HUES6 (cell line): ENCODE measurements at regions not wholly inside any gene's neighbourhood (a gene's known extent, or its start where the extent isn't known, plus 50 kb on each side); places are given as distances from the start of the nearest gene placed in this dataset.
"Not testable (repeated sequence)": the region's sequence is repeated elsewhere in the genome, so short reads cannot be mapped to it uniquely, and the experiment has no call there.

Experiments
- H3K27ac ChIP-seq: 2 replicates; pipeline ENCODE4 v1.7.0; 2013; ENCODE audit warnings: low read depth, mild to moderate bottlenecking, low read length, inconsistent platforms
- H3K27me3 ChIP-seq: 2 replicates; pipeline ENCODE4 v1.6.1; 2013; ENCODE audit warnings: low read length; ENCODE audit not compliant: control insufficient read depth, insufficient read depth
- H3K36me3 ChIP-seq: 2 replicates; pipeline ENCODE4 v1.6.1; 2013; ENCODE audit warnings: low read length; ENCODE audit not compliant: control insufficient read depth, insufficient read depth
- H3K4me1 ChIP-seq: 2 replicates; pipeline ENCODE4 v1.6.1; 2013; ENCODE audit warnings: low read length; ENCODE audit not compliant: control insufficient read depth, insufficient read depth
- H3K4me3 ChIP-seq: 2 replicates; pipeline ENCODE4 v1.5.1; 2013; ENCODE audit warnings: low read depth, low read length
- H3K9ac ChIP-seq: one replicate; pipeline ENCODE4 v1.6.1; 2013; ENCODE audit warnings: mild to moderate bottlenecking, low read length
- H3K9me3 ChIP-seq: 2 replicates; pipeline ENCODE4 v1.6.1; 2013; ENCODE audit warnings: low read depth, low read length; ENCODE audit not compliant: control insufficient read depth, insufficient read depth

DNA sequence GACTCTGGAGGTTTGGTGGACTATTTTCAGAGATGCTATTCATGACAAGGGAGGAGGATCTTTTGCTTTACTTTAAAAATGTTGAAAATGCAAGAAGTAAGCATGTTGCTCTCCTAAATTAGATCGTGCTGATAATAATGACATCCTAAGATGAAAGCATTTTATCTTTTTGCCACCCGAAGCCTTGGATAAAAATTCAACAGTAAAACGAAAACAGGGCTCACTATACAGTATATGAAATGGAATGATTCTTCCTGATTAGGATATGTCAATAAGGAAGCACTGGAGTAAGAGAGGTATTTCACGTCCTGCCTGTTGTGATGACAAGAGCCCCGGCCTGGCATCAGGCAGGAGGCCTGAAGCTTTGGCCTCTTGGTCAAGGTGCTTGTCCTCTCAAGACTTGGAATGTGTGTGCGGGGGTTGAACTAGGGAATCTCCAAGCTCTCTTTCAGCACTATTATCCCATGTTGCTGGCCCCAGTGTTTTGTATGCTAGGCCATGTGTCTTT, 306.0 kb downstream of the MTX2 start:
- H3K27me3 ChIP-seq, result no peaks in the 10 kb centered on the region
- no peak overlapping the region for H3K9ac ChIP-seq
- no peak overlapping the region for H3K27ac ChIP-seq

DNA sequence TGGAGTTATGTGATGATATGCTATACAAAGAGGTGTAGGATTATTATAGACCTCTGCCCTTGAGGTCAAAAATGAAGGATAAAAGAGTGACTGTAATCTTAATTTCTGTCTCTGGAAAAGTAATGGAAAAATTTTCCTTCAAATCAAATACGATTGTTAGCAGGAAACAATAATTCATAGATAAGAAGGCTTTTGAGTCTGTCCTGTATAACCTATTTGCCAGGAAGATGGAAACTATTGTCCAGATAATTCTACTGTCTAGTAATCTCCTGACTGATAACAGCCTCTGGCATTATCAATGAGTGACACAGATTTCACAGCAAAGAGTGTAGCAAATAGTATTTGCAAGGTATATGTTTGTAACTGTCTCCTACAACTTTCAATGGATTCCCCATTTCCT, 307.8 kb downstream of the MTX2 start:
- Histone ChIP-seq H3K36me3 (no peaks in the 10 kb centered on the region), H3K9ac (no peak overlapping the region), H3K9me3 (no peaks in the 10 kb centered on the region), H3K4me3 (no peak overlapping the region), H3K4me1 (no peaks in the 10 kb centered on the region; the same call in 1 of the 2 replicates), H3K27me3 (no peaks in the 10 kb centered on the region), H3K27ac (no peak overlapping the region)

More for the DNA sequence above, 306.0 kb downstream of the MTX2 start:
- no peaks in the 10 kb centered on the region for H3K9me3 ChIP-seq
- no peak overlapping the region for H3K4me3 ChIP-seq
- no peaks in the 10 kb centered on the region for H3K4me1 ChIP-seq
- no peaks in the 10 kb centered on the region for H3K36me3 ChIP-seq

DNA sequence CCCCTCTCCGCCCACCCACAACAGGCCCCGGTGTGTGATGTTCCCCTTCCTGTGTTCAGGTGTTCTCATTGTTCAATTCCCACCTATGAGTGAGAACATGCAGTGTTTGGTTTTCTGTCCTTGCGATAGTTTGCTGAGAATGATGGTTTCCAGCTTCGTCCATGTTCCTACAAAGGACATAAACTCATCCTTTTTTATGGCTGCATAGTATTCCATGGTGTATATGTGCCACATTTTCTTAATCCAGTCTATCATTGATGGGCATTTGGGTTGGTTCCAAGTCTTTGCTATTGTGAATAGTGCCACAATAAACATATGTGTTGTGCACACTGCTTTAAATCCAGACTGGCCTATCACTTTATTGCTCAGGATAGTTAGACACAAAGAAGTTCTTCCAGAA, 309.1 kb downstream of the MTX2 start:
- not testable (repeated sequence) for H3K4me1 ChIP-seq, H3K9ac ChIP-seq, H3K36me3 ChIP-seq, H3K4me3 ChIP-seq, H3K27me3 ChIP-seq, H3K9me3 ChIP-seq, H3K27ac ChIP-seq

DNA sequence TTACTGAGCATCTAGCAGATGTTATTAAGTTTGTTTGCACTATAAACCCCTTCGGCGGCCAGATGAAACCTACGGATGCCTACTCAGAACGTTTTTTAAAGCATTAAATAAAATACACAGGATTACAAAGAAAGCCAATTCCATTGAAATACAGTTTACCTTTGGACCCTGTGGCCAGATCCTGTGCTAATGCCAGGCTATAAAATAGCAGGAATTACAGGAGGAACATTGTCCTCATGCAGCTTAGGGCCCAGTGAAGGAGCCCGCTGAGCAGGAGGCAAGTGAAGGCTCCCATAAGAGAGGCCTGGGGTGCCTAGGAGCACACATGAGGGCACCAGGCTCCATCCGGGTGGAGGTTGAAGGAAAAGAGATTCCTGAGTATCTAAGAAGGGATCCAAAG, 310.4 kb downstream of the MTX2 start:
- H3K9me3 ChIP-seq, result no peaks in the 10 kb centered on the region
- H3K4me3 ChIP-seq, result no peak overlapping the region
- no peaks in the 10 kb centered on the region for H3K27me3 ChIP-seq
- no peaks in the 10 kb centered on the region for H3K36me3 ChIP-seq
- no peak overlapping the region for H3K27ac ChIP-seq
- no peak overlapping the region for H3K9ac ChIP-seq
- peaks cover 8% of the 10 kb centered on the region for H3K4me1 ChIP-seq

DNA sequence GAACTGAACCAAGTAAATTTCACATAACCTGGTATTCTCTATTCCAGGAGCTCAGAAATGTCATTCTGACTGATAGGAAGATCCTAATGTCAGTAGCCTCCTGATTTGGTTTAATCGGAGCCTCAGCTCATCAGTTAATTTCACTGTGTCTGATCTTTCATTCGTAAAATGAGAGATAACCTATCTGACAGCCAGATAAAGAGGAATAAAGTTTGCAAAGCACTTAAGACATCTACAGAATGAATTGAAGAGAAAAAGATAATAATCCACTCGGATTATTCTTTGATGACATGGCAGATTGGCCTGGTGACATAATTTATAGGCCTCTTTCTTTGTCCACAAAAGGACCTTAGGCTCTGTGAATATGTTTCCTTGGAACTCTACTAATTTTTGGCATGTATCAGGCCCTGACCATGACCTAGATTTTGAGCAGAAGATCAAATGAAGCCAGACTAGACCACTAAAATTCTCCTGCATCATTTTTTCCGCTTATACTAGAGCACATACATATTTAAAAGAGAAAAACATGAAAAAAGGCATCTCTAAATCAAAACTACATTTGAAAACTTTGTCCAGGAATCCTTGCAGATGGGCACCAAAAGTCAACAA, 312.4 kb downstream of the MTX2 start:
- Histone ChIP-seq H3K4me1 (peaks cover 8% of the 10 kb centered on the region), H3K4me3 (no peak overlapping the region), H3K27me3 (no peaks in the 10 kb centered on the region), H3K36me3 (no peaks in the 10 kb centered on the region), H3K9ac (no peak overlapping the region), H3K27ac (no peak overlapping the region), H3K9me3 (no peaks in the 10 kb centered on the region)

DNA sequence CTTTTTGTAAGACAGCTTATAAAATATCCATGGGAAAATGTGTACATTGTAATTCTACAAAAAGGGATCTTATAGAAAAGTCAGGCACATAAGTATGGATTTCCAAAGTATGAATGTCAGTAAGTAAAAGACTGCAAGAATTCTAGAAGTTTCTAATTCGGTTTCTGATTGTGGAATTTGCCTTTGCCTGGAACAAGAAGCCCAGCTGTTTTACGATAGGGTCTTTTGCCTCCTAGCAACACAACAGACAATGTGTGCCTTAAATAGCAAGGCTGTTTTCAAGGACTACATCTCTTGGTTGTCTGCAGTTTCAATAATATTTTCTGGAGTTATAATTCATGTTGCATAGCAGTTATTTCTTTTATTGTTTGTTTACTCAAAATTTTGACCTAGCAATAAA, 312.9 kb downstream of the MTX2 start:
- no peak overlapping the region for H3K27ac ChIP-seq
- no peaks in the 10 kb centered on the region for H3K9me3 ChIP-seq
- H3K4me1 ChIP-seq, result peaks cover 8% of the 10 kb centered on the region

DNA sequence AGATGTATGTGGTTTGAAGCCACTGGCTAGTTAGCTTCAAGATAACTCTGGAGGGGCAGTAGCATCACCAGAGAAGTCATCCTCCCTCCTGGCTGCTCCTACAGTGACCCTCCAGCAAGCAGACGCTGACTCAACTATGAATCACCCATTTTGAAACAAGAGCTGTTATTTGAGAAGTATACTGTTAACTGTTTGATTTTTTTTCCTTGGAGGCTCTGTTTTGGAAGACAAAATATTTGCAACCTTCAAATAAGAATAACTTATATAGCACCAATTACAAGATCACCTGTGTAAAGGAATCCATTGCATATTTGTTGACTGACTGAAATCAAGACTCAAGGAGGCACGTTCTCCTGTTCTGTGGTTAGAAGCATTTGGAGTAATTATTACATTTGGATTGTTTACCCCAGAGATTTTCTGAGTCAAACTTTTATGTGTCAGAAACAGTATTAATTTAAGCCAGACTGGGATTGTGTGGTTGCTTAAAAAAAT, 313.8 kb downstream of the MTX2 start:
- Histone ChIP-seq H3K27ac (no peak overlapping the region), H3K4me1 (peaks cover 8% of the 10 kb centered on the region), H3K4me3 (no peak overlapping the region), H3K36me3 (no peaks in the 10 kb centered on the region), H3K9me3 (no peaks in the 10 kb centered on the region), H3K9ac (no peak overlapping the region), H3K27me3 (no peaks in the 10 kb centered on the region)

More for the DNA sequence above, 312.9 kb downstream of the MTX2 start:
- H3K9ac ChIP-seq, result no peak overlapping the region
- H3K4me3 ChIP-seq, result no peak overlapping the region
- no peaks in the 10 kb centered on the region for H3K36me3 ChIP-seq
- no peaks in the 10 kb centered on the region for H3K27me3 ChIP-seq

DNA sequence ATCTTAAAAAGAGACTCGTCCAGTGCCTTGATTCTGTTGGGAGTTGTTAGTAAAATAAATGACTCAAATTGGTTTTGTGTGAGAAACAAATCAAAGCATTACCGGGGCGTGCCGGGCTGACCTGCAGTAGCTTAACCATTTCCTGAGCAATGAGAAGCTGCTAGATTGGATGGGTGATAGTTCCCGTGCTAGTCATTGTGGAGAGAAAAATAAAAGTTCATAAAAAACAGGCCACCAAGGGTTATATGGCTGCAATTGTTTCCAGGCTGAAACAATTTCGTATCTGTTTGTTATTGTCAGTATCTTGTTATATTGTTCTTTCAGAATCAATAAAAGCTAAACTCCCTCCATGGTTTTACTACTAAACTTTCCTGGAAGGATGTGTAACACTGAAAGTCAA, 314.4 kb downstream of the MTX2 start:
- Histone ChIP-seq H3K4me1 (peaks cover 8% of the 10 kb centered on the region), H3K9me3 (no peaks in the 10 kb centered on the region), H3K36me3 (no peaks in the 10 kb centered on the region), H3K27ac (no peak overlapping the region), H3K9ac (no peak overlapping the region), H3K4me3 (no peak overlapping the region), H3K27me3 (no peaks in the 10 kb centered on the region)

DNA sequence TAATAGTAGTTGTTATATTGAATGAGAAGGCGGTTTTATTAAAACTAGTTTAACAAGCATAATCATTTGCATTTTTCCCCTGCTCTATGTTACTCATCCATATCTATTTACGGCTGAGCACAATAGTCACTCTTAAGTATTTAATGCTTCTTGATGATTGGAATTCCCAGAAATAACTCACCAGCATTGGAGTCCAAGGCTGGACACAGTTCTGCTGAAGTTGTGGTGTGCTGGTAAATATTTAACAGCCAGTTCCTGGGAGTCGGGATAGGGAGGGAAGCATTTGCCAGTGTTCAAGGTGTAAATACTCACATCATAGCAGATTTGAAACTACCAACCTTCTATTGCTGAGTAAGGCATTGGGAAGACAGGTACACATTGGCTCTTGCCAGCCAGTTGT, 315.1 kb downstream of the MTX2 start:
- Histone ChIP-seq H3K4me1 (peaks cover 8% of the 10 kb centered on the region), H3K27ac (no peak overlapping the region), H3K9ac (no peak overlapping the region), H3K27me3 (no peaks in the 10 kb centered on the region), H3K9me3 (no peaks in the 10 kb centered on the region), H3K36me3 (no peaks in the 10 kb centered on the region), H3K4me3 (no peak overlapping the region)

DNA sequence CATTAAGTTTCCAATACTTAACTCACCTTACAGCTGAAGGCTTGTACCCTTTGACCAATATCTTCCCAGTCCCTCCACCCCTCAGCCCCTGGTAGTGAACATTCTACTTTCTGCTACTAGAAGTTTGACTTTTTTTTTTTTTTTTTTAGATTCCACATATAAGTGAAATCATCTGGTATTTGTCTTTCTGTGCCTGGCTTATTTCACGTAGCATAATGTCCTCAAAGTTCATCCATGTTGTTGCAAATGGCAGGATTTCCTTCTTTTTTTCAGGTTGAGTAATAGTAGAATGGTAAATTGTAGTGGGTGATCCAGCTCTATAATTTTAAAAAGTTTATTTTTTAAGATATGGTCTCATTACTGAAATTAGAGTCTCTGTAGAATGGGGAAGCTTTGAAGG, 316.0 kb downstream of the MTX2 start:
- Histone ChIP-seq H3K9ac (no peak overlapping the region), H3K9me3 (no peaks in the 10 kb centered on the region), H3K27ac (no peak overlapping the region), H3K4me3 (no peak overlapping the region), H3K36me3 (no peaks in the 10 kb centered on the region), H3K4me1 (peaks cover 8% of the 10 kb centered on the region), H3K27me3 (no peaks in the 10 kb centered on the region)

DNA sequence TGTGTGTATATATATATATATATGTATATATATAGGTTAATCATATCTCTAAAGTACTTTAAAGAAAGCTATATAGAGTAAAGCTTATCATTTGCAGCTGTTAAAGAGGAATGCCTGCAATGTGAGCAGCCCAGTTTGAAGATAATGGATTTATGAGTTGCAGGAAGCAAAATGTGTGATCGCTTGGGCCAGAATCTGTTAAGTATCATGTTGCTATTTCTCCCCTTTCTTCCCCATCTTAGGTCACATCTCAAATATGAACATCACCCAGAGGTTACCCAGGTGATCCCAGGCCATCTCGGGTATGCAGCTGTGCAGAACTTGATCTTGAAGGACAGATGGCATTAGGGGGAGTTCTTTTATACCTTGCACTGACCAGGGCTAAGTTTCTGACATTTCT, 316.5 kb downstream of the MTX2 start:
- Histone ChIP-seq H3K36me3 (no peaks in the 10 kb centered on the region), H3K9ac (no peak overlapping the region), H3K4me3 (no peak overlapping the region), H3K27ac (no peak overlapping the region), H3K9me3 (no peaks in the 10 kb centered on the region), H3K4me1 (peaks cover 8% of the 10 kb centered on the region), H3K27me3 (no peaks in the 10 kb centered on the region)
